BE2C (cell line): ENCODE measurements at regions not wholly inside any gene's neighbourhood (a gene's known extent, or its start where the extent isn't known, plus 50 kb on each side); places are given as distances from the start of the nearest gene placed in this dataset.

ENCODE experiments used
- DNase-seq: peaks from one replicate; pipeline ENCODE4 v3.0.0-alpha.2; 2020
- H3K27me3 ChIP-seq: fragments of 250-450 bp; sonication (Bioruptor Pico); 2 replicates; pipeline ENCODE4 v1.5.1; 2020; ENCODE audit warnings: mild to moderate bottlenecking
- H3K36me3 ChIP-seq: fragments of 250-450 bp; sonication (Bioruptor Pico); 2 replicates; pipeline ENCODE4 v1.5.1; 2020; ENCODE audit warnings: mild to moderate bottlenecking
- H3K4me1 ChIP-seq: fragments of 250-450 bp; sonication (Bioruptor Pico); 2 replicates; pipeline ENCODE4 v1.5.1; 2020
- H3K4me3 ChIP-seq: 2 replicates; pipeline ENCODE4 v1.5.1; 2011; ENCODE audit warnings: low read depth, low read length
- H3K9me3 ChIP-seq: fragments of 250-450 bp; sonication (Bioruptor Pico); 2 replicates; pipeline ENCODE4 v1.5.1; 2020
- TF ChIP-seq, protein P1 (sequence below): IDR thresholded peaks from 2 replicates; pipeline ENCODE4 v1.5.1; 2012; ENCODE audit warnings: mild to moderate bottlenecking, low read depth, low read length

- no peak overlapping the region for H3K4me3 ChIP-seq
- H3K27me3 ChIP-seq = no peaks in the 10 kb centered on the region
- H3K9me3 ChIP-seq = no peaks in the 10 kb centered on the region
- no peak for DNase-seq
- TF ChIP-seq, protein P1, sequence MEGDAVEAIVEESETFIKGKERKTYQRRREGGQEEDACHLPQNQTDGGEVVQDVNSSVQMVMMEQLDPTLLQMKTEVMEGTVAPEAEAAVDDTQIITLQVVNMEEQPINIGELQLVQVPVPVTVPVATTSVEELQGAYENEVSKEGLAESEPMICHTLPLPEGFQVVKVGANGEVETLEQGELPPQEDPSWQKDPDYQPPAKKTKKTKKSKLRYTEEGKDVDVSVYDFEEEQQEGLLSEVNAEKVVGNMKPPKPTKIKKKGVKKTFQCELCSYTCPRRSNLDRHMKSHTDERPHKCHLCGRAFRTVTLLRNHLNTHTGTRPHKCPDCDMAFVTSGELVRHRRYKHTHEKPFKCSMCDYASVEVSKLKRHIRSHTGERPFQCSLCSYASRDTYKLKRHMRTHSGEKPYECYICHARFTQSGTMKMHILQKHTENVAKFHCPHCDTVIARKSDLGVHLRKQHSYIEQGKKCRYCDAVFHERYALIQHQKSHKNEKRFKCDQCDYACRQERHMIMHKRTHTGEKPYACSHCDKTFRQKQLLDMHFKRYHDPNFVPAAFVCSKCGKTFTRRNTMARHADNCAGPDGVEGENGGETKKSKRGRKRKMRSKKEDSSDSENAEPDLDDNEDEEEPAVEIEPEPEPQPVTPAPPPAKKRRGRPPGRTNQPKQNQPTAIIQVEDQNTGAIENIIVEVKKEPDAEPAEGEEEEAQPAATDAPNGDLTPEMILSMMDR = no peak
- no peaks in the 10 kb centered on the region for H3K36me3 ChIP-seq
- H3K4me1 ChIP-seq = no peaks in the 10 kb centered on the region
These were observed 71.6 kb upstream of the CYP1B1 start for GRCh38 chr2:38147333-38148121.

DNA sequence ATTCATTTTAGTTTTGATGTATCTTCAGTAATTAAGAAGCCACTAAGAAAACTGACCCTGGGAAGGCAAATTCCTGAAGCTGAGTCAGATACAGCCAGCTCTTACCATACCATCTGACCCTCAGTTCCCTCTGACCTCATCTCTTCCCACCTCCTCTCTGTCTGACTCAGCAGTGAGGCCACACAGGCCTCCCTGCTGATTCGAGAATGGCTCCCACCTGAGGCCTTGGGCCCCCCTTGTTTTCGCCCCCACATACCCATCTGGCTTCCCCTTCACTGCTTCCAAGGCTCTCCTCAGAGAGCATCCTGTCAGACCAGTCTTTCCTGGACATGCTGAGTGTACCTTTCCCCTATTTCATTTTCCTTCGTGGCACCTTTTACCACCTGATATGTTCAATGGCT lies 71.0 kb upstream of the CYP1B1 start:
- no peaks in the 10 kb centered on the region for H3K9me3 ChIP-seq
- no peak for DNase-seq
- H3K4me3 ChIP-seq = no peak overlapping the region
- H3K4me1 ChIP-seq = no peaks in the 10 kb centered on the region
- no peaks in the 10 kb centered on the region for H3K36me3 ChIP-seq
- TF ChIP-seq, protein P1 = no peak
- no peaks in the 10 kb centered on the region for H3K27me3 ChIP-seq

DNA sequence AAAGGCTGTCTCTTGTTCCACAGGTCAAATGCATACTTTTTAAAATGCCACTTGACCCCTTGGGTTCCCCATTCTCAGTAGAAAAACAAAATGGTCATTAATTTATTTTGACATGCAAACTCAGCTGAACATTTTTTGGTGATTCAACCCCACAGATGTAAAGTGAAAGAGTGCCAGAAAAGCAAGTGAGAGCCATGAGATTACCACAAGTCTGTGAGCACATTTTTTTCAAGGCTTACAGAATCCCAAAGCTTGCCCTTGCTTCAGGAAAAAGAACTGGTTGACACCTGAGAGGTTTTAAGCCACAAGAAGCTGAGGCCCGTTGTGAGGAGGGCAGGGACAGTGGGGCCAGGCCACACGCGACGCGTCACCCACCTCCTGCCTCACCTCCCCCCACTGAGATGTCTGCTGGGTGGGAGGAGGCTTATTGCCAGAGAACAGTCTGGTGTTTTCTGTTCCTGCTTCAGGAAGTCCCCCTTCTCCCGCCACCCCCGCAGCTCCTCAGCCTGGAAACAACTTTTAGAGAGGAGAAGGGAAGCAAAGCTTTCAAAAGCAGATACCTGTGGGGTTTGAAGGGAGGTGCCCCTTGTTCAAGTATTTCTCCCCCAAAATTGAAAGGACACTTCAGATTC lies 70.4 kb upstream of the CYP1B1 start:
- DNase-seq = no peak
- H3K4me1 ChIP-seq = no peaks in the 10 kb centered on the region
- H3K9me3 ChIP-seq = no peaks in the 10 kb centered on the region
- TF ChIP-seq, protein P1 = no peak
- H3K36me3 ChIP-seq = no peaks in the 10 kb centered on the region
- no peak overlapping the region for H3K4me3 ChIP-seq
- H3K27me3 ChIP-seq = no peaks in the 10 kb centered on the region

DNA sequence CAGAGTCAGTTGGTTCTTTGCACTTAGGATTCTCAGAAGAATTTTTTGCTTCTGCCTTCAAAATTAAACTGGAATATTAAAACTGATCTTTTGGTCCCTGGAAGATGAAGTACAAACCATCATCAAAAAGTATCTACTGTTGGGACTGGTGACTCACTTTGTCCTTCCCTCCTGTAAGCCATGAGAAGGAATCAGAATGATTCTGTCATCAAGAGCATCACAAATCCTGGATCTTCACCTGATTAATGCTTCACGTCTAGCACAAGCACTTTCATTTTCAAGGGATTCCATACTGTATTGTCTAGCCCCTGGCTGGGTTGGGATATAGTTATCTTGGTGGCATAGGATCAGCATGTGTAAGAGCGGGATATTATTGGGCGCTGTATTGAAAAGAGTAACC lies 69.3 kb upstream of the CYP1B1 start:
- Histone ChIP-seq H3K9me3 (no peaks in the 10 kb centered on the region), H3K4me1 (no peaks in the 10 kb centered on the region)

DNA sequence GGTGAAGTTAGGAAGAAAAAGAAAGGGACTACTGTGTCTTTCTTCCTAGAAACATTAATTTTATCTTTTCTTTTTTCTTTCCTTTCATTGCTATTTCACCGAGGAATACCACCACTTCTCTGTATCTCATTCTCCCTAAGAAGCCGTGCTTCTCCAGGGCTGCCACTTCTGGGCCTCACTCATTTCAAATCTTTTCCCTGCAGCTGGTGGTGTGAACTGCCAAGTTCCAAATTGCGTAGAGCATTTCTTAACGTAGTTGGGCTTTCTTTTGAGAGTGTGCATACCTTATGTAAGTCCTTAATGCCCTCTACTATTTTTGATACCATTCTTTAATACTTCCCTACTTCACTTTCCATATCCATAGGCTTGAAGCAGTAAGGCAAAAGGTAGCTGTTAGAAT lies 66.7 kb upstream of the CYP1B1 start:
- H3K27me3 ChIP-seq = no peaks in the 10 kb centered on the region; the same call in 1 of the 2 replicates
- H3K4me1 ChIP-seq = no peaks in the 10 kb centered on the region
- DNase-seq = no peak
- no peak overlapping the region for H3K4me3 ChIP-seq
- H3K9me3 ChIP-seq = no peaks in the 10 kb centered on the region
- TF ChIP-seq, protein P1 = no peak
- no peaks in the 10 kb centered on the region for H3K36me3 ChIP-seq

More for the DNA sequence above, 69.3 kb upstream of the CYP1B1 start:
- TF ChIP-seq, protein P1 = no peak
- Histone ChIP-seq H3K4me3 (no peak overlapping the region), H3K27me3 (no peaks in the 10 kb centered on the region; the same call in 1 of the 2 replicates), H3K36me3 (no peaks in the 10 kb centered on the region)
- DNase-seq = no peak

GRCh38 chr2:38141501-38141900 lies 65.5 kb upstream of the CYP1B1 start:
- no peaks in the 10 kb centered on the region for H3K9me3 ChIP-seq
- H3K36me3 ChIP-seq = no peaks in the 10 kb centered on the region

More at GRCh38 chr2:38141501-38141900, 65.5 kb upstream of the CYP1B1 start:
- TF ChIP-seq, protein P1 = no peak
- no peak for DNase-seq
- Histone ChIP-seq H3K4me3 (no peak overlapping the region), H3K27me3 (no peaks in the 10 kb centered on the region; the same call in 1 of the 2 replicates), H3K4me1 (no peaks in the 10 kb centered on the region)
